Spinal cord (tissue), 10 donors: ENCODE measurements at regions not wholly inside any gene's neighbourhood (a gene's known extent, or its start where the extent isn't known, plus 50 kb on each side); places are given as distances from the start of the nearest gene placed in this dataset. TPM values are rescaled to one million over a fixed set of nuclear protein-coding genes. Genes with fewer than 3 reads are reported as not detected.

Experiments used
- DNase-seq, 6 donors: peaks; one replicate each; pipeline versions ENCODE4 v3.0.0 to v3.0.0-alpha.2; 2013 to 2015; ENCODE audit warnings: low spot score in 6 of 6, low read depth in 4 of 6
- H3K27ac ChIP-seq: one replicate; pipeline ENCODE4 v1.5.1; 2013; ENCODE audit warnings: low read depth, low read length, control low read depth
- H3K27me3 ChIP-seq: one replicate; pipeline ENCODE4 v1.6.1; 2013; ENCODE audit warnings: low read length; ENCODE audit not compliant: control insufficient read depth, insufficient read depth
- H3K36me3 ChIP-seq: one replicate; pipeline ENCODE4 v1.6.1; 2013; ENCODE audit warnings: low read length; ENCODE audit not compliant: control insufficient read depth, insufficient read depth
- H3K4me1 ChIP-seq: one replicate; pipeline ENCODE4 v1.6.1; 2013; ENCODE audit warnings: low read length; ENCODE audit not compliant: control insufficient read depth, insufficient read depth
- H3K4me3 ChIP-seq: one replicate; pipeline ENCODE4 v1.5.1; 2013; ENCODE audit warnings: low read depth, low read length, control low read depth
- H3K9me3 ChIP-seq: one replicate; pipeline ENCODE4 v1.6.1; 2013; ENCODE audit warnings: low read length; ENCODE audit not compliant: control insufficient read depth, insufficient read depth
- WGBS: methylation state at CpG from one replicate; pipeline ENCODE4 v1.1.5; 2013; ENCODE audit warnings: missing lambda C conversion rate; ENCODE audit not compliant: insufficient coverage; 5-methylcytosine and 5-hydroxymethylcytosine counted together
- small RNA-seq: library from RNA; depleted of rRNA; stranded (forward); fragments of <200 nt; gene quantifications from one replicate; pipeline ENCODE3, GENCODE V24; 2014; ENCODE audit warnings: low replicate concordance
- donor health status: healthy.

GRCh38 chr5:103624035-103624480 is 61.5 kb upstream of the NUDT12 start:
- no peaks in the 10 kb centered on the region for H3K27me3 ChIP-seq
- no peak overlapping the region for H3K27ac ChIP-seq
- H3K4me1 ChIP-seq = no peaks in the 10 kb centered on the region
- DNase-seq = no peak
- WGBS = 94% methylated on average over 2 of the region's 2 CpGs
- no peak overlapping the region for H3K4me3 ChIP-seq
- no peaks in the 10 kb centered on the region for H3K9me3 ChIP-seq
- H3K36me3 ChIP-seq = no peaks in the 10 kb centered on the region

GRCh38 chr5:103623425-103623824 is 60.8 kb upstream of the NUDT12 start:
- H3K9me3 ChIP-seq = no peaks in the 10 kb centered on the region
- no peaks in the 10 kb centered on the region for H3K36me3 ChIP-seq
- H3K27ac ChIP-seq = no peak overlapping the region
- no peak overlapping the region for H3K4me3 ChIP-seq
- no peaks in the 10 kb centered on the region for H3K27me3 ChIP-seq
- no CpG with 5 or more reads among the region's 2 CpGs for WGBS
- H3K4me1 ChIP-seq = no peaks in the 10 kb centered on the region
- no peak for DNase-seq

GRCh38 chr5:103621548-103621930 is 59.0 kb upstream of the NUDT12 start:
- Histone ChIP-seq H3K36me3 (no peaks in the 10 kb centered on the region), H3K4me1 (no peaks in the 10 kb centered on the region), H3K27ac (no peak overlapping the region), H3K4me3 (no peak overlapping the region), H3K27me3 (no peaks in the 10 kb centered on the region), H3K9me3 (no peaks in the 10 kb centered on the region)
- DNase-seq = no peak
- no CpG with 5 or more reads among the region's 1 CpG for WGBS

GRCh38 chr5:103620851-103621547 is 58.4 kb upstream of the NUDT12 start:
- WGBS = 94% methylated on average over 2 of the region's 2 CpGs
- DNase-seq = no peak
- H3K27ac ChIP-seq = no peak overlapping the region

GRCh38 chr5:103617913-103618312 is 55.3 kb upstream of the NUDT12 start:
- DNase-seq = no peak
- H3K4me3 ChIP-seq = no peak overlapping the region
- no peak overlapping the region for H3K27ac ChIP-seq
- H3K9me3 ChIP-seq = no peaks in the 10 kb centered on the region
- no CpG with 5 or more reads among the region's 1 CpG for WGBS
- no peaks in the 10 kb centered on the region for H3K36me3 ChIP-seq
- H3K4me1 ChIP-seq = no peaks in the 10 kb centered on the region
- H3K27me3 ChIP-seq = no peaks in the 10 kb centered on the region

More at GRCh38 chr5:103620851-103621547, 58.4 kb upstream of the NUDT12 start:
- Histone ChIP-seq H3K4me1 (no peaks in the 10 kb centered on the region), H3K36me3 (no peaks in the 10 kb centered on the region), H3K9me3 (no peaks in the 10 kb centered on the region), H3K4me3 (no peak overlapping the region), H3K27me3 (no peaks in the 10 kb centered on the region)

GRCh38 chr5:103617090-103617489 is 54.5 kb upstream of the NUDT12 start:
- Histone ChIP-seq H3K27ac (no peak overlapping the region), H3K27me3 (no peaks in the 10 kb centered on the region), H3K36me3 (no peaks in the 10 kb centered on the region), H3K9me3 (no peaks in the 10 kb centered on the region), H3K4me1 (no peaks in the 10 kb centered on the region), H3K4me3 (no peak overlapping the region)
- DNase-seq = no peak
- no CpG with 5 or more reads among the region's 1 CpG for WGBS

- H3K4me1 ChIP-seq = no peaks in the 10 kb centered on the region
- DNase-seq = no peak
Measured at GRCh38 chr5:103612545-103612944, 50.0 kb upstream of the NUDT12 start.

More at GRCh38 chr5:103612545-103612944, 50.0 kb upstream of the NUDT12 start:
- Histone ChIP-seq H3K4me3 (no peak overlapping the region), H3K36me3 (no peaks in the 10 kb centered on the region), H3K9me3 (no peaks in the 10 kb centered on the region), H3K27ac (no peak overlapping the region), H3K27me3 (no peaks in the 10 kb centered on the region)
- WGBS = no CpG with 5 or more reads among the region's 1 CpG

Small RNAs in the stretch of these regions (small RNA-seq; reads per million reads assigned to genes)
- not detected for gene PSMC1P5
- gene RF00322 = not detected
- not detected for gene RN7SL255P
- gene RNA5SP189 = not detected
- gene RNU1-140P = 0.12 reads per million
- gene RNU6-334P = not detected
